NCI-H345 (cell line): ENCODE measurements at regions not wholly inside any gene's neighbourhood (a gene's known extent, or its start where the extent isn't known, plus 50 kb on each side); places are given as distances from the start of the nearest gene placed in this dataset.
"Not testable (repeated sequence)": the region's sequence is repeated elsewhere in the genome, so short reads cannot be mapped to it uniquely, and the experiment has no call there.

Experiments used
- DNase-seq: peaks from one replicate; lab custom pipeline; 2025; lab: John Stamatoyannopoulos, UW

DNA sequence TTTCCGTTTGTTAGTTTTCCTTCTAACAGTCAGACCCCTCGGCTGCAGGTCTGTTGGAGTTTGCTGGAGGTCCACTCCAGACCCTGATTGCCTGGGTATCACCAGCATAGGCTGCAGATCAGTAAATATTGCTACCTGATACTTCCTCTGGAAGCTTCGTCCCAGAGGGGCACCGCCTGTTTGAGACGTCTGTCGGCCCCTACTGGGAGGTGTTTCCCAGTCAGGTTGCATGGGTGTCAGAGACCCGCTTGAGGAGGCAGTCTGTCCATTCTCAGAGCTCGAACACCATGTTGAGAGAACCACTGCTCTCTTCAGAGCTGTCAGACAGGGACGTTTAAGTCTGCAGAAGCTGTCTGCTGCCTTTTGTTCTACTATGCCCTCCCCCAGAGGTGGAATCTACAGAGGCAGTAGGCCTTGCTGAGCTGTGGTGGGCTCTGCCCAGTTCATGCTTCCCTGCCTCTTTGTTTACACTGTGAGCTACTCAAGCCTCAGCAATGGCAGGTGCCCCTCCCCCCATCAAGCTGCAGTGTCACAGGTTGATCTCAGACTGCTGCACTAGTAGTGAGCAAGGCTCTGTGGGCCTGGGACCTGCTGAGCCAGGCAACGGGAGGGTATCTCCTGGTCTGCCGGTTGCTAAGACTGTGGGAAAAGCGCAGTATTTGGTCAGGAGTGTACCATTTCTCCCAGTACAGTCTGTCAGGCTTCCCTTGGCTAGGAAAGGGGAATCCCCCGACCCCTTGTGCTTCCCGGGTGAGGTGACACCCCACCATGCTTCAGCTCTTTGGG lies 74.4 kb upstream of the TOP3B start:
- not testable (repeated sequence) for DNase-seq

- DNase-seq: not testable (repeated sequence)
Observed at GRCh38 chr22:22052548-22053139, 70.1 kb upstream of the TOP3B start.

- DNase-seq: not testable (repeated sequence)
Observed at GRCh38 chr22:22051032-22051431, 68.4 kb upstream of the TOP3B start.

DNA sequence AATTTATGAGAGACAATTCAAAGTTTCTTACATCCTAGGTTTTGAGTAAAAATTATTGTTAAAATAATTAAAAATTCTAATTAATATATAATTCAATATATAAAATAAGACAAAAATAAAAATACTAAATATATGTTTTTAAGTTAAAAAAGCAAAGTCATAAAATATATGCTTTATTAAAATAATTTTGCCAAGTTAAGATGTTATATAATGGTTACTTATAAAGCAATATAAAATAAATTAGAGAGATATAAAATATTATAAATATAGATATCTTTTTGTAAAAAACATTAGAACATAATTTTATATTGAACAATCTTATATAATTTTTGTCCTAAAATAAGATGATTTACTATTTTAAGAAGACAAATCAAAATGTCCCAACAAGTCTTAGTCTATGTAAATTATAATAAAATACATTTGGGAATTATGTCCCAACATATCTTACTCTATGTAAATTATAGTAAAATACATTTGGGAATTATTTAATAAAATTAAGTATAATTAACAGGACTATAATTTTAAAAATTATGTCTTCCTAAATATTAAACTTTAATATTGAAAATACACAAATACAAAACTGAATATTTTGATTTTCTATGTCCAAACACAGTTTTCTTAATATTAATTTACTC lies 67.7 kb upstream of the TOP3B start:
- DNase-seq: no peak

- DNase-seq: no peak
Observed at GRCh38 chr22:22049684-22050083, 67.1 kb upstream of the TOP3B start.

DNA sequence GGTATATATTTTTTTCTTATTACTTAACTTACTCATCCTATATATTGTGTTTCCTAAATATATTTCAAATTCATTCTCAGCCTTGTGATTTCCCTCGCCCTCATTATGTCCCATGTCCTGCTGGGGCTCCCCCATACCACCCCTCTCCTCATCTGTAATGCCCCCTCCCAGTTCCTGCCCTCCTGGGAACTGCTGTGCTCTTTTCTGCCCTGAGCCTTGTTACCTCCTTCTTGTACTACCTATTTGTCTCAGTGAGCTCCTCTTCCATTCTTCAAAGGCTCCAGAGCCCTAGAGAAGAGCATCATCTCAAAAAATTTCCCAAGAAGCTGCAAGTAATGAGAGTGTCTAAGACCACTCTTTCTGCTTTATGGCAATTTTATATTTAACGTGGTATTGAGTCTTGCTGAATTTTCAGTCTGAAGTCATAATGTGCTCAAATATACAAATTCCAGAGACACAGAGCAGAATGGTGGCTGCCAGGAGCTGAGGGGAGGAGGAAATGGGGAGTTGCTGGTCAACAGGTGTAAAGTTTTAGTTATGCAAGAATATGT lies 66.5 kb upstream of the TOP3B start:
- no peak for DNase-seq

- no peak for DNase-seq
Observed at GRCh38 chr22:22048318-22048942, 65.8 kb upstream of the TOP3B start.

DNA sequence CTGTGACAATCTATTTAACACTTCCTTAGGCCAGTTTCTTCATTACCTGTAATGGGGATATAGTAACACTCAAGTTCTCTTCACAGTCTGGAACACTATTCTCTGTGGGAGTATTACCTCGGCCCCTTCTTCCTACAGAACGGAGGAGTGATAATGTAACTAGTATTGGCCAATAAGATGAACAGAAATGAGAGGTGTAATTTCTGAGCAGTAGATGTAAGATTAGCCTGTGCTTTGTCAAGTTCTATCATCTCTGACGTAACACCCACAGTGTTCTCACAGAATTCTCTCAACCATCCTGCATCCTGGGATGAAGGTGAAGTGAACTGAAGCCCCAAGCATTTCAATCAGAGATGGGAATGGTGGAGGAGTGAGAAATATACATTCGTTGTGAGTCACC lies 65.2 kb upstream of the TOP3B start:
- no peak for DNase-seq

DNA sequence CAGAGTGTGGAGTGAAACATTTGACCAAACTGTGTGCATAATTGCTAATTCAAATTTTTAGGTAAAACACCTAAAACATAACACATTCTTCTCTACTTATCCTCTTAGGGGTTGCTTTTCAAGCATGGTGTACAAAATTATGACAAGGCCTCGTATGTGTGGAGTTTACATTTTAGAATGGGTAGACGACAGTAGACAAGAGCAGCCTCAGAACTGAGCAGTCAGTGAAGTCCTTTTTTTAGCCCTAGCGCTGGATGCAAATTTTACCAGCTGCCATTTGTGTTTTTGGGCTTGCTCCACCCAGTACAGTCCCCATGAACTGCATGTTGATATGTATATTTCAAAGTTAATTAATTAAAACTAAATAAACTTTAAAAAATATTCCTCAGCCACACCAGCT lies 64.7 kb upstream of the TOP3B start:
- no peak for DNase-seq

GRCh38 chr22:22046370-22046769 lies 63.8 kb upstream of the TOP3B start:
- DNase-seq: no peak

- DNase-seq: peak; percentile 37
Observed at GRCh38 chr22:22045571-22046335, 63.2 kb upstream of the TOP3B start.

DNA sequence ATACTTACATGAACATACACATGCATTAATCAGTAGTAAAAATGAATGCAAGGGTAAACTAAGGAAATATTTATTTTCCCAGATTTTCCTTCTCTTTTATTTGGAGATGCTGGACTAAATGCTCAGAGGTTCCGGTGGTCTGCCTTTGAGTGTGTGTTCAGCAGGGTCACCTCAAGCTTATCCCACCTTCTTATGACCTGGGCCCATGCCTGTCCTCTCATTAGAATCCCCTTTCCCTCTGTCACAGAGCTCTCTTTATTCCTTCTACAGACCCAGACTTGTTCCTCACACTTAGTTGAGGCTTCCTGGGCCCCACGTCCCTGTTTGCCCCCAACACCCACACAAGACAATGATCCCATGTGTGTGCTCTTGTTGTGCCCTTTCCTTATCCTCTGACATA lies 61.6 kb upstream of the TOP3B start:
- no peak for DNase-seq

DNA sequence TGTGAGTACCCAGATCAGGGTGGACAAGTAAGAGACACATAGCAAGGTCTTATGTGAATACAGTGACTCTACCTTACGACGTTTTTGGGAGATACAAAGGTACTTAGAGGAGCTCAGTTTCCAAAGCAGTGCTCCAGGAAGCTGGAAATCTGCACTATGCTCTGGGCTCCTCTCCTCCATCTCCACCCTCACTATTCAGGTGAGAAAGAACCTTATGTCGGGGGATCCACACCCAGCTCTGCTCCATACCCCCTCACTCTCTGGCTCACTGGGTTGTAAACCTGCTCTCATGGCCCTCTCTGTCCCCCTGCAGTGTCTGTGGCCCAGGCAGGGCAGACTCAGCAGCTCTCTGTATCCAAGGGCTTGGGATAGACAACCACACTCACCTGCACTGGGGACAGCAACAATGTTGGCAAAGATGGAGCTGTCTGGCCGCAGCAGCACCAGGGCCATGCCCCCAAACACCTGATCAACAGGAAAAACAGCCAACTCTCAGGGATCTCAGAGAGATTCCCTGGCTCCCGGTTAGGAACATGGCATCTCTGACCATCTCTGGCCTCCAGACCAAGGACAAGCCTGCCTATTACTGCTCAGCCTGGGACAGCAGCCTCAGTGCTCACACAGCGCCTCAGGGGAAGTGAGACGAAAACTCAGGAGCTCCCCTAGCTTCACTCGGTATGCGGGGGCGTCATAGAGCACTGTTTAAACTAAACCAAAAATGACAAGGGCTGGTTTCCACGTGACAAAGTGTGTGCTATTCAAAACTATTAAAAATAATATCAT lies 60.9 kb upstream of the TOP3B start:
- DNase-seq: no peak

DNA sequence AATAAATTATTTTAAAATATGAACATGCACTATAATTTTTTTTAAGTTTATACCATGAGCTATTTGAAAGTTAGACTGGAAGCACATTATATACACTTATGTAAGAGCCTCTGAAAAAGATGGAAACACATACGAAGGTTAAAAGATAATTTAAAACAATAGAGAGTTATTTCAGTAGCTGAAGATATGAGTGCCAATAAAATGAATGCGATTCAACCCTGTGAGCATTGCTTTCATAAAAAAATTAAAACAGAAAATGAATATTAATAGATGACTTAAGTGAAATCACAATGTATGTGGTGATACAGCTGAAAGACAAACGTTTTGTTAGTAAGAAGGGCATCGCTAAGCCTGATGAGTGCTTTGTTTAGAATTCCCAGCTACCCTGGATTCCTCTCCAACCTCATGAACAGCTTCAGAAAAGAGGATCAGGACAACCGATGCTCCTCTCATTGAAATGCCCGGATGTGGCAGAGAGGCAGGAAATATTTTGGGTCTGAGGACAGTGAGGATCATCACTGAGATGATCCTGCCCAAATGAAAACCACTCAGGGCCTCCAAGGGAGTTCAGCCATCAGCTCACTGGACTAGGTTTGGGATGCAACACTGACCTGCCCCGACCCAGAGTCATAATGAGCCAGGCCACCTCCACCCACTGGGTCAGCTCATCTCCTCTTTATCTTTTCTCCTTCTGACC lies 60.2 kb upstream of the TOP3B start:
- DNase-seq: no peak

- no peak for DNase-seq
Observed at GRCh38 chr22:22042009-22042408, 59.4 kb upstream of the TOP3B start.

- DNase-seq: no peak
Observed at GRCh38 chr22:22040908-22041307, 58.3 kb upstream of the TOP3B start.

DNA sequence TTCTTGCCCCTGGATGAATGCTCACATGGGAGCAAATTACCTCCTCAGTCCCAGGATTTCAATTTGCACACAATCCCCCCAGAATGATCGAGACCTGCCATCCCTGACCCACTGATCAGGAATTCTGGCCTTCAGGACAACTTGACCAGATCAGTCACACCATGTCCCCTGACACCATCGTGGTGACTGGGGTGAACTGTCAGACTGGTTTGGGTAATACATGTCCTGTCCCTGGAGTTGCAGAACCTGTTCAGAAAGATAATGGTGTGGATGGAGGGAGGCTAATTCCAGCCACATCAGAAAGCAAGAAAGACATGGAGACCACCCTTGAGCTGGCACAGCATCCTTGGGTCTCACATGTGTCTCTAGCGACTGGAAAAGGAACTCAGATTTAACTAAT lies 57.9 kb upstream of the TOP3B start:
- no peak for DNase-seq

DNA sequence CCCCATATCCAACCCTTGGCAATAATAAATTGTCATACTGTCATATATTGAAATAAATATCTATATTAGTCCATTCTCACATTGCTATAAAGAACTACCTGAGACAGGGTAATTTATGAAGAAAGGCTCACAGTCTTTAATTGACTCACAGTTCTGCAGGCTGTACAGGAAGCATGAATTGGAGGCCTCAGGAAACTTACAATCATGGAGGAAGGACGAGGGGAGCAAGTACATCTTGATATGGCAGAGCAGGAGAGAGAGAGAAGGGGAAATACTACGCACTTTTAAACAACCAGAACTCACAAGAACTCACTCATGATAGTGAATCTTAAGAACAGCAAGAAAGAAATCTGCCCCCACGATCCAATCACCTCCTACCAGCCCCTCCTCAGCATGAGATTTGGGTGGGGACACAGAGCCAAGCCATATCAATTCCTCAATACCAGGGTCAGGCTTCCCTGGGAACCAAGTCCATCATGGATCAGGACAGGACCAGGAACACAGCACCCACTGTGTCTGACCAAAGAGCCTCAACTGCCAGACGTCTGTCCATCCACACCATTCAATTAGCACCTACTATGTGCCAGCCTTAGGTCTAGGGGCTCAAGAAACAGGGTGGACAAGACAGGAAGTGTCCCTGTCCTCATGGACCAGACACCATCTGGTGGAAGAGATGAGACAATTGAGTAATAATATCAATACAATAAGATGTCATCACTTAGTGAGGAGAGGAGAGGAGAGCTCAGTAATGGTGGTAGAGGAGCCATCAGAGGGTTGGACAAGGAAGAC lies 56.9 kb upstream of the TOP3B start:
- DNase-seq: no peak

- no peak for DNase-seq
Observed at GRCh38 chr22:22038178-22038880, 55.7 kb upstream of the TOP3B start.
